ENCODE measurements at regions not wholly inside any gene's neighbourhood (a gene's known extent, or its start where the extent isn't known, plus 50 kb on each side); places are given as distances from the start of the nearest gene placed in this dataset.

DNA sequence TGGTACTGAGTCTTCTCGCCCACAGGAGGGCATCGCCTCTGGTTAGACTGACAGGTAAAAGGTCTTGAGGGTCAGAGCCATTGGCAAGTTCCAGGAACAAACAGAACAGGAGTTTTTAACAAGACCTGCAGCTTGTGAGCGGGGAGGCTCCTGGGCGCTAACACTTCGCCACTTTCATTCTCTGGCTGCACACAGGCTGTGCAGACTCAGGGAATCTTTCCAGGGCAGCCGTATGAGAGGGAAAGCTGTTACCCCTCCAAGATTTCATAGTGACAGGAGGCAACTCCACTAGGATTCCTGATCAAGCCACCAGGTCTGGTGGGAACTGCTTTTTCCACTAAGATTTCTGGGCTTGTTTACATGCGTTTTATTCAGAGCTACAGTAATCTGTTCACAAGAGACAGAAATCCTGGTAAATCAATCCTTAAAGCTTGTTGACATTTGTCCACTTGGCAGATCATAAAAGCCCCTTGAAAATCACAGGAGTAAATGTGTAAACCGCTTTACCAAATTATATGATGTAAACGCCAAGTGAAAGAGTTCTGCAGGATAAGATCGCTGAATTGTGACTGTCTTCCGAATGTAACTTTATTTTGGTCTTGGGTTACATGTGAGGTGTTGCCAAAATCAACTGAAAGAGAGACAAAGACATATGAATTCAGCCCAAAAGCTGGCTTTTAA lies 190.6 kb downstream of the MZT1 start:
- Mint-ChIP-seq H3K9me3 (peaks cover 0 to 12% (median 4%) of the 10 kb centered on the region in 6 donors), H3K36me3 (no peaks in the 10 kb centered on the region), H3K4me1 (no peaks in the 10 kb centered on the region), H3K27me3 (ENCODE audit: low read depth in 3 of 3) (peaks cover 0 to 2% (median 0%) of the 10 kb centered on the region in 3 donors), H3K4me3 (no peak overlapping the region), H3K27ac (no peak overlapping the region)
- no peak for DNase-seq

- H3K36me3 Mint-ChIP-seq, result no peaks in the 10 kb centered on the region
- no peak for DNase-seq
- H3K4me1 Mint-ChIP-seq, result no peaks in the 10 kb centered on the region
- H3K9me3 Mint-ChIP-seq, result peaks cover 0 to 17% (median 4%) of the 10 kb centered on the region in 6 donors
- H3K27me3 Mint-ChIP-seq (ENCODE audit: low read depth in 3 of 3), result peaks cover 0 to 2% (median 0%) of the 10 kb centered on the region in 3 donors
- no peak overlapping the region for H3K27ac Mint-ChIP-seq
- no peak overlapping the region for H3K4me3 Mint-ChIP-seq
Measured at GRCh38 chr13:72534951-72535640, 192.3 kb downstream of the MZT1 start.

DNA sequence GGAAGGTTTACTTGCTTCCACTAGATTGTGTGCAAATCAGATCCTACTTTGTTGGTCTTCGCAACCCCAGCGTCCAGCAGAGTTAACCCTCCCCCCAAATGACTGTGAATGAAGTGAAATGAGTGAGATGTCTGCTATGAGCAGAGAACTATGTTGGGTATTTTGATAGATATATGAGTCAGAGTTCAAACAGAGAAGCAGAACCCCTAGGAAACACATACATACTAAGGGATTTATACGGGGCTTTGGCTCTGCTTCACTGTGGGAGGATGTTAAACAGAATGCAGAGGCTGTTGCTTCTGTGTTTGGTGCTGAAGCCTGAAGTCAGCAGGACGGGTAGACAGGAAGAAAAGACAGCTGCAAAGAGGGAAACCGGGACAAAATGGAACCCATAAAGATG lies 197.0 kb downstream of the MZT1 start:
- Mint-ChIP-seq H3K27ac (no peak overlapping the region), H3K27me3 (ENCODE audit: low read depth in 3 of 3) (peaks cover 0 to 2% (median 0%) of the 10 kb centered on the region in 3 donors)
- DNase-seq, result no peak

GRCh38 chr13:72527333-72527732 lies 200.1 kb downstream of the MZT1 start:
- Mint-ChIP-seq H3K4me3 (no peak overlapping the region), H3K4me1 (no peaks in the 10 kb centered on the region), H3K27ac (no peak overlapping the region), H3K27me3 (ENCODE audit: low read depth in 3 of 3) (no peaks in the 10 kb centered on the region), H3K36me3 (no peaks in the 10 kb centered on the region), H3K9me3 (peaks cover 0 to 8% (median 3%) of the 10 kb centered on the region in 6 donors)
- DNase-seq, result no peak

More for the DNA sequence above, 197.0 kb downstream of the MZT1 start:
- Mint-ChIP-seq H3K4me1 (no peaks in the 10 kb centered on the region), H3K36me3 (no peaks in the 10 kb centered on the region), H3K4me3 (no peak overlapping the region), H3K9me3 (peaks cover 0 to 17% (median 2%) of the 10 kb centered on the region in 6 donors)

DNA sequence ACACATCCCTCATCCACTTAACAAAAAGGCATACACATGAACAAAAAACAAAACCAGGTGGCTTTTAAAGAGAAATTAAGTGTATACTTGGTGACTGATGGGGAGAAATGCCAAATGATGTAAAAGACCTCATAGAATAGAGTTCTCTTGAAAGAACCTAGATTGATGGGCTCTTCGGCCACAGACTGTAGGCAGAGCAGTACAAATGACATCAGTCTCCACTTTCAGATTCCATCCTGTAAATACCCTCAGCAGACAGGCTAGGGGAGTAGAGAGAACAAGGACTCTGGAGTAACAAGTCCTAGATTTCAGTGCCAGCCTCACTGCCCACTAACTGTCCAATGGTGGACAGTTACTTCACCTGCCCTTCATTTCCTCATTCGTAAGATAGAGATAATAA lies 203.8 kb downstream of the MZT1 start:
- Mint-ChIP-seq H3K27me3 (ENCODE audit: low read depth in 3 of 3) (peaks cover 0 to 2% (median 0%) of the 10 kb centered on the region in 3 donors), H3K9me3 (peaks cover 0 to 9% (median under 1%) of the 10 kb centered on the region in 6 donors), H3K4me3 (no peak overlapping the region), H3K36me3 (no peaks in the 10 kb centered on the region), H3K27ac (no peak overlapping the region), H3K4me1 (no peaks in the 10 kb centered on the region)
- DNase-seq, result no peak

DNA sequence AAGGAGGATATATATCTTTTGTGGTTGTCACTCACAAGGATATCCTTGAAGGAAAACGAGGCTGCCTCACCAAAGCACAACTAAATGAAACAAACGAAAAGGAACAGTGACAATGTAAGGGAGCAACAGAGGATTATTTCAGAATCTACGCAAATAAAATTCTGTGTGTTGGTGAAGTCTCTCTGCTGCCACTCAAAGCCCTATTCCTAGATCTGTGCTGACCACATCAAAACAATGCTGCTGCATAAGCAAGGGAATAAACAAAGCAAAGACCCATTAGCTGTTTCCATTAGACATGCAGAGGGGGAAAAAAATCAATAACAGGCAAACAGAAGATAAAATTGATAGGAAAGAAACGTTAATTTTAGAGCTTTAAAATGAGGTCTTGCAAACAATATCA lies 204.4 kb downstream of the MZT1 start:
- no peak overlapping the region for H3K4me3 Mint-ChIP-seq
- DNase-seq, result no peak
- peaks cover 0 to 9% (median under 1%) of the 10 kb centered on the region in 6 donors for H3K9me3 Mint-ChIP-seq
- H3K4me1 Mint-ChIP-seq, result no peaks in the 10 kb centered on the region
- H3K36me3 Mint-ChIP-seq, result no peaks in the 10 kb centered on the region
- no peak overlapping the region for H3K27ac Mint-ChIP-seq
- H3K27me3 Mint-ChIP-seq (ENCODE audit: low read depth in 3 of 3), result peaks cover 0 to 2% (median 0%) of the 10 kb centered on the region in 3 donors

- no peak for DNase-seq
Measured at GRCh38 chr13:72521940-72522661, 205.3 kb downstream of the MZT1 start.

GRCh38 chr13:72514146-72514545 lies 213.3 kb downstream of the MZT1 start:
- no peak overlapping the region for H3K27ac Mint-ChIP-seq
- DNase-seq, result no peak
- H3K9me3 Mint-ChIP-seq, result peaks cover 0 to 5% (median 2%) of the 10 kb centered on the region in 6 donors
- H3K4me1 Mint-ChIP-seq, result no peaks in the 10 kb centered on the region
- no peak overlapping the region for H3K4me3 Mint-ChIP-seq
- H3K36me3 Mint-ChIP-seq, result no peaks in the 10 kb centered on the region
- no peaks in the 10 kb centered on the region for H3K27me3 Mint-ChIP-seq (ENCODE audit: low read depth in 3 of 3)

More at GRCh38 chr13:72521940-72522661, 205.3 kb downstream of the MZT1 start:
- Mint-ChIP-seq H3K36me3 (no peaks in the 10 kb centered on the region), H3K4me3 (no peak overlapping the region), H3K9me3 (peaks cover 0 to 9% (median under 1%) of the 10 kb centered on the region in 6 donors), H3K27ac (no peak overlapping the region), H3K4me1 (no peaks in the 10 kb centered on the region), H3K27me3 (ENCODE audit: low read depth in 3 of 3) (peaks cover 0 to 2% (median 0%) of the 10 kb centered on the region in 3 donors)

- DNase-seq, result no peak
- peaks cover 0 to 5% (median under 1%) of the 10 kb centered on the region in 6 donors for H3K9me3 Mint-ChIP-seq
- H3K4me3 Mint-ChIP-seq, result no peak overlapping the region
- no peaks in the 10 kb centered on the region for H3K4me1 Mint-ChIP-seq
- no peaks in the 10 kb centered on the region for H3K36me3 Mint-ChIP-seq
- H3K27ac Mint-ChIP-seq, result no peak overlapping the region
- H3K27me3 Mint-ChIP-seq (ENCODE audit: low read depth in 3 of 3), result no peaks in the 10 kb centered on the region
Measured at GRCh38 chr13:72508392-72508791, 219.0 kb downstream of the MZT1 start.

GRCh38 chr13:72507416-72508199 lies 219.8 kb downstream of the MZT1 start:
- no peak for DNase-seq
- Mint-ChIP-seq H3K36me3 (no peaks in the 10 kb centered on the region), H3K9me3 (peaks cover 0 to 5% (median under 1%) of the 10 kb centered on the region in 6 donors), H3K27ac (no peak overlapping the region), H3K4me1 (no peaks in the 10 kb centered on the region), H3K4me3 (no peak overlapping the region), H3K27me3 (ENCODE audit: low read depth in 3 of 3) (no peaks in the 10 kb centered on the region)

DNA sequence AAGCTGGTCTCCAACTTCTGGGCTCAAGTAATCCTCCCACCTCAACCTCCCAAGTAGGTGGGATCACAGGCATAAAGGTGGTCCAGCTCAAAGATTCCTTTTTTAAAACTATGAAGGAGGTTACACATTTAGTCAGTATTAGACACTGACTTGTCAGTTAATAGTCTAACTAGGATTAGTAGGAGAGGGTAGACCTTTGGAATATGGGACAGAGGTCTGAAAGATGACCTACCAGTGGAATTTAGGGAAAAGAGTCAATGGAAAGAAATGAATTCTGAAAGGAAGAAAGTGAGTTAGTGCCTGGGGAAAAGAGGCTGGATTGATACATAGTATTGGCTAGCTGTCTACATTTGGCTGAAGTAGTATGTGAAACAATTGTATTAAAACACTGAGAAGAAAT lies 220.7 kb downstream of the MZT1 start:
- H3K4me3 Mint-ChIP-seq, result no peak overlapping the region
- peaks cover 0 to 5% (median under 1%) of the 10 kb centered on the region in 6 donors for H3K9me3 Mint-ChIP-seq
- no peaks in the 10 kb centered on the region for H3K4me1 Mint-ChIP-seq
- H3K27ac Mint-ChIP-seq, result no peak overlapping the region
- H3K27me3 Mint-ChIP-seq (ENCODE audit: low read depth in 3 of 3), result no peaks in the 10 kb centered on the region
- no peak for DNase-seq
- H3K36me3 Mint-ChIP-seq, result no peaks in the 10 kb centered on the region

- Mint-ChIP-seq H3K4me1 (no peaks in the 10 kb centered on the region), H3K27ac (no peak overlapping the region), H3K36me3 (no peaks in the 10 kb centered on the region), H3K9me3 (peaks cover 0 to 3% (median under 1%) of the 10 kb centered on the region in 6 donors), H3K4me3 (no peak overlapping the region), H3K27me3 (ENCODE audit: low read depth in 3 of 3) (no peaks in the 10 kb centered on the region)
- no peak for DNase-seq
Measured at GRCh38 chr13:72505376-72505775, 222.1 kb downstream of the MZT1 start.

- no peak overlapping the region for H3K4me3 Mint-ChIP-seq
- H3K27ac Mint-ChIP-seq, result no peak overlapping the region
Measured at GRCh38 chr13:72504131-72504841, 223.1 kb downstream of the MZT1 start.

More at GRCh38 chr13:72504131-72504841, 223.1 kb downstream of the MZT1 start:
- no peak for DNase-seq
- Mint-ChIP-seq H3K27me3 (ENCODE audit: low read depth in 3 of 3) (peaks cover 0 to 2% (median 0%) of the 10 kb centered on the region in 3 donors), H3K36me3 (no peaks in the 10 kb centered on the region), H3K9me3 (peaks cover 0 to 3% (median under 1%) of the 10 kb centered on the region in 6 donors), H3K4me1 (no peaks in the 10 kb centered on the region)
